IPS DF 6.9 (cell line): ENCODE measurements at regions not wholly inside any gene's neighbourhood (a gene's known extent, or its start where the extent isn't known, plus 50 kb on each side); places are given as distances from the start of the nearest gene placed in this dataset.

Experiments used
- DNase-seq: peaks from one replicate; pipeline ENCODE4 v3.0.0-alpha.2; 2013; ENCODE audit warnings: low read depth, low spot score
- H3K27ac ChIP-seq: one replicate; pipeline ENCODE4 v1.5.1; 2013; ENCODE audit warnings: low read length, control low read depth
- H3K27me3 ChIP-seq: 2 replicates; pipeline ENCODE4 v1.6.1; 2013; ENCODE audit warnings: mild to moderate bottlenecking, low read length; ENCODE audit not compliant: control insufficient read depth, insufficient read depth
- H3K36me3 ChIP-seq: 2 replicates; pipeline ENCODE4 v1.6.1; 2013; ENCODE audit warnings: low read length; ENCODE audit not compliant: control insufficient read depth, insufficient read depth
- H3K4me1 ChIP-seq: 2 replicates; pipeline ENCODE4 v1.6.1; 2013; ENCODE audit warnings: low read length; ENCODE audit not compliant: control insufficient read depth, insufficient read depth
- H3K4me3 ChIP-seq: 2 replicates; pipeline ENCODE4 v1.5.1; 2013; ENCODE audit warnings: mild to moderate bottlenecking, low read length
- H3K9me3 ChIP-seq: 2 replicates; pipeline ENCODE4 v1.6.1; 2013; ENCODE audit warnings: low read length, inconsistent platforms; ENCODE audit not compliant: control insufficient read depth, insufficient read depth
- WGBS: extraction: QIAGEN DNeasy Blood & Tissue Kit; methylation state at CpG from one replicate; pipeline ENCODE4 v1.1.7; 2013; ENCODE audit warnings: mixed read lengths, missing lambda C conversion rate; ENCODE audit not compliant: insufficient read length, insufficient coverage; 5-methylcytosine and 5-hydroxymethylcytosine counted together

DNA sequence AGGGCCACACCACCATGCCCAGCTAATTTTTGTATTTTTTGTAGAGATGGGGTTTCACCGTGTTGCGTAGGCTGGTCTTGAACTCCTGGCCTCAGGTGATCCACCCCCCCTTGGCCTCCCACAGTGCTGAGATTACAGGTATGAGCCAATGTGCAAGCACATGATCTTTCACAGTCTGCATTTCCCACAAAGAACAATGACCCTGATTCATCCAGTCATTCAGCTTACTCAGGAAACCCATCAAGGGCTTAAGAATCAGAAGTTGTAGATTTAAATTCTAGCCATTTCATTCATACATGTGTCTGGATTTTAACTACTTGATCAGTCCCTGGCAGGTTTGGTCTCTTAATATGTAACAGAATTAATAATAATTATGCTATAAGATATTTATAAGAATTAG is 2065.7 kb downstream of the MRPL39 start:
- H3K4me1 ChIP-seq = no peaks in the 10 kb centered on the region
- no CpG with 5 or more reads among the region's 2 CpGs for WGBS
- H3K27me3 ChIP-seq = no peaks in the 10 kb centered on the region
- no peak overlapping the region for H3K4me3 ChIP-seq
- no peaks in the 10 kb centered on the region for H3K36me3 ChIP-seq
- H3K27ac ChIP-seq = no peak overlapping the region
- DNase-seq = no peak
- peaks cover 1% of the 10 kb centered on the region for H3K9me3 ChIP-seq

GRCh38 chr21:23534850-23535249 is 2072.4 kb downstream of the MRPL39 start:
- Histone ChIP-seq H3K4me1 (no peaks in the 10 kb centered on the region), H3K36me3 (no peaks in the 10 kb centered on the region), H3K27me3 (no peaks in the 10 kb centered on the region), H3K4me3 (no peak overlapping the region), H3K9me3 (peaks cover 2% of the 10 kb centered on the region; the same call in 1 of the 2 replicates), H3K27ac (no peak overlapping the region)
- no peak for DNase-seq
- no CpG with 5 or more reads among the region's 1 CpG for WGBS

DNA sequence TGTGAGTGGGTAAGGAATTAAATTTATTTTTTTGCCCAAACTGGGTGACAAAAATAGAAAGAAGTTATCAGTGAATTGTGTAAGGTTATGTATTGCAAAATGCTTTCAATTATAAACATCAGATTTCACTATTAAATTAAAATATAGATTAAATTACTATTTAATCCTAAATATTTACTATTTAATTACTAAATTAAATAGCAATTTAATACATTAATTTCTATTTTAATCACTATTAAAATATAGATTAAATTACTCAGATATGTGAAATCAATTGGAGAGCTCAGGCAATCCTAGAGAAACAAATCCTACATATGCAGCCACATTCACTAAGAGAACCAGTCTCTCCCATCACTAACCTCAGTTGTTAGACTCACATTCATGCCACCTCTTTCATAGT is 2075.8 kb downstream of the MRPL39 start:
- Histone ChIP-seq H3K36me3 (no peaks in the 10 kb centered on the region), H3K4me3 (no peak overlapping the region), H3K27me3 (no peaks in the 10 kb centered on the region), H3K4me1 (no peaks in the 10 kb centered on the region), H3K9me3 (peaks cover 2% of the 10 kb centered on the region; the same call in 1 of the 2 replicates), H3K27ac (no peak overlapping the region)
- no peak for DNase-seq

GRCh38 chr21:23524685-23525084 is 2082.6 kb downstream of the MRPL39 start:
- no peak overlapping the region for H3K4me3 ChIP-seq
- DNase-seq = no peak
- no peaks in the 10 kb centered on the region; the same call in 1 of the 2 replicates for H3K9me3 ChIP-seq
- no peaks in the 10 kb centered on the region for H3K4me1 ChIP-seq
- H3K27ac ChIP-seq = no peak overlapping the region
- WGBS = no CpG with 5 or more reads among the region's 5 CpGs
- H3K36me3 ChIP-seq = no peaks in the 10 kb centered on the region
- H3K27me3 ChIP-seq = no peaks in the 10 kb centered on the region

DNA sequence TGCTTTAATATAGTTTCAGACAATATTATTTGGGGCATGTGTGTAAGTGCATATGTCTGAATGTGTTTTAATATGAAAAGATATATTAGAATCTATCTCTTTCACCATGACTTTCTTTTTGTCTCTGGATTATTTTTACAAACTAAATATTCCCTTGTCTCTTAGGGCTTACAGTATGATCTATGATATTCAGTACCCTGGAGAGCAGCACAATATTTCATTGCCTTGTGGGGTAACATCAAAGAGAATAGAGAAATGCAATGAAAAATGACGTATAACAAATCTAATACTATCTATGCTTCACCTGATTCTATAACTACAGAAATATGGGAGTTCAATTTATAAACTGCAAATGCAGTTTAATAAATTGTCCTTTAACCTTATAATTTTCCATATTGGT is 2084.5 kb downstream of the MRPL39 start:
- Histone ChIP-seq H3K9me3 (no peaks in the 10 kb centered on the region; the same call in 1 of the 2 replicates), H3K27ac (no peak overlapping the region), H3K4me1 (no peaks in the 10 kb centered on the region), H3K27me3 (no peaks in the 10 kb centered on the region), H3K36me3 (no peaks in the 10 kb centered on the region), H3K4me3 (no peak overlapping the region)
- WGBS = no CpG with 5 or more reads among the region's 1 CpG
- no peak for DNase-seq

- no peaks in the 10 kb centered on the region for H3K4me1 ChIP-seq
- H3K36me3 ChIP-seq = no peaks in the 10 kb centered on the region
- no peak overlapping the region for H3K27ac ChIP-seq
- no CpG with 5 or more reads among the region's 1 CpG for WGBS
- DNase-seq = no peak
- no peaks in the 10 kb centered on the region for H3K27me3 ChIP-seq
- H3K4me3 ChIP-seq = no peak overlapping the region
- H3K9me3 ChIP-seq = peaks cover 3% of the 10 kb centered on the region; the same call in 1 of the 2 replicates
Observed at GRCh38 chr21:23507501-23507900, 2099.8 kb downstream of the MRPL39 start.

- H3K27me3 ChIP-seq = no peaks in the 10 kb centered on the region
- H3K27ac ChIP-seq = no peak overlapping the region
- no peak for DNase-seq
- H3K9me3 ChIP-seq = no peaks in the 10 kb centered on the region
- no peak overlapping the region for H3K4me3 ChIP-seq
- WGBS = no CpG with 5 or more reads among the region's 1 CpG
- H3K4me1 ChIP-seq = no peaks in the 10 kb centered on the region
- no peaks in the 10 kb centered on the region for H3K36me3 ChIP-seq
Observed at GRCh38 chr21:23496729-23497128, 2110.6 kb downstream of the MRPL39 start.

- H3K36me3 ChIP-seq = no peaks in the 10 kb centered on the region
- H3K27ac ChIP-seq = no peak overlapping the region
- no peak overlapping the region for H3K4me3 ChIP-seq
- H3K27me3 ChIP-seq = no peaks in the 10 kb centered on the region
- no peaks in the 10 kb centered on the region for H3K4me1 ChIP-seq
- peaks cover 1% of the 10 kb centered on the region for H3K9me3 ChIP-seq
- no CpG with 5 or more reads among the region's 2 CpGs for WGBS
- DNase-seq = no peak
Observed at GRCh38 chr21:23488245-23488644, 2119.0 kb downstream of the MRPL39 start.

- no CpG with 5 or more reads among the region's 1 CpG for WGBS
- DNase-seq = no peak
- no peak overlapping the region for H3K27ac ChIP-seq
Observed at GRCh38 chr21:23480591-23481270, 2126.6 kb downstream of the MRPL39 start.

DNA sequence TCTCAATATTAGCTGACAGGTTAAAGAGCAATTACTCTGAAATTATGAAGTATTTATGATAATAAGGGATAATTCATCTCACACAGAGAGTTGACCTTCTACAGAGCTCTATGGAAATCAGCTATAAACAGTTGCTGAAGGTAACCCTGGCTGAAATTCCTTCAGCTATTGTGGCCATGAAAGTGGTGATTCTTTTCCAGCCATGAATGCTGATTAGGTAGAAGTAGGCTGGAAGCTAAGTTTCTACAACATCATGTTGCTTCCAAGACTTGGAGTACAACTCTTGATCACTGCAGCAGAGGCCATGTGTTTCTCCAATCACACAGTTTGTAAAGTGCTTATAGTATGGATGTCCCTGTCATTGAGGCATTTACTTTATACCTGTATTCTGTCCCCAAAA is 2128.9 kb downstream of the MRPL39 start:
- Histone ChIP-seq H3K4me1 (no peaks in the 10 kb centered on the region), H3K27ac (no peak overlapping the region), H3K36me3 (no peaks in the 10 kb centered on the region), H3K27me3 (no peaks in the 10 kb centered on the region), H3K4me3 (no peak overlapping the region), H3K9me3 (no peaks in the 10 kb centered on the region)
- DNase-seq = no peak

More at GRCh38 chr21:23480591-23481270, 2126.6 kb downstream of the MRPL39 start:
- no peaks in the 10 kb centered on the region for H3K9me3 ChIP-seq
- H3K27me3 ChIP-seq = no peaks in the 10 kb centered on the region
- no peaks in the 10 kb centered on the region for H3K4me1 ChIP-seq
- no peak overlapping the region for H3K4me3 ChIP-seq
- no peaks in the 10 kb centered on the region for H3K36me3 ChIP-seq
